Cardiac fibroblast (primary cell): ENCODE measurements at regions not wholly inside any gene's neighbourhood (a gene's known extent, or its start where the extent isn't known, plus 50 kb on each side); places are given as distances from the start of the nearest gene placed in this dataset.

Experiments
- DNase-seq, 2 donors: peaks; one replicate each; pipeline versions ENCODE4 v3.0.0 to v3.0.0-alpha.2; 2010; ENCODE audit warnings: low read depth in 2 of 2
- H3K4me3 ChIP-seq, 2 donors: replicated peaks in 1 of 2; 1 replicate in 1 of 2; 2 replicates in 1 of 2; pipeline ENCODE4 v1.5.1; 2011; ENCODE audit warnings: low read depth in 2 of 2, low read length in 2 of 2, mild to moderate bottlenecking in 2 of 2, moderate library complexity in 1 of 2
- CTCF ChIP-seq: IDR thresholded peaks from one replicate; pipeline ENCODE4 v1.5.1; 2011; ENCODE audit warnings: low read depth, mild to moderate bottlenecking, low read length, inconsistent platforms

- no peak for TF ChIP-seq CTCF
- no peak for DNase-seq
- H3K4me3 ChIP-seq: no peak overlapping the region
Measured at GRCh38 chr10:123471811-123472210, 194.3 kb upstream of the GPR26 start.

- H3K4me3 ChIP-seq: no peak overlapping the region
- DNase-seq: no peak
- TF ChIP-seq CTCF: no peak
Measured at GRCh38 chr10:123472606-123473005, 193.5 kb upstream of the GPR26 start.

GRCh38 chr10:123474700-123475099 is 191.5 kb upstream of the GPR26 start:
- DNase-seq: no peak
- no peak for TF ChIP-seq CTCF
- H3K4me3 ChIP-seq: no peak overlapping the region

GRCh38 chr10:123475466-123475865 is 190.7 kb upstream of the GPR26 start:
- DNase-seq: no peak

GRCh38 chr10:123478116-123478515 is 188.0 kb upstream of the GPR26 start:
- H3K4me3 ChIP-seq: no peak overlapping the region
- DNase-seq: no peak
- TF ChIP-seq CTCF: no peak

More at GRCh38 chr10:123475466-123475865, 190.7 kb upstream of the GPR26 start:
- no peak for TF ChIP-seq CTCF
- no peak overlapping the region for H3K4me3 ChIP-seq

- DNase-seq: no peak
Measured at GRCh38 chr10:123479640-123480039, 186.5 kb upstream of the GPR26 start.

More at GRCh38 chr10:123479640-123480039, 186.5 kb upstream of the GPR26 start:
- TF ChIP-seq CTCF: no peak
- no peak overlapping the region for H3K4me3 ChIP-seq
